GM12878 (cell line): ENCODE measurements at regions not wholly inside any gene's neighbourhood (a gene's known extent, or its start where the extent isn't known, plus 50 kb on each side); places are given as distances from the start of the nearest gene placed in this dataset.

ENCODE experiments used
- CREB1 ChIP-seq: IDR thresholded peaks from 2 replicates; pipeline ENCODE4 v1.6.1; 2012; ENCODE audit warnings: low read depth, mild to moderate bottlenecking, inconsistent platforms
- TAF1 ChIP-seq: IDR thresholded peaks from 2 replicates; pipeline ENCODE4 v1.6.1; 2011; ENCODE audit warnings: mild to moderate bottlenecking, low read depth, low read length, borderline replicate concordance
- ZNF274 ChIP-seq: IDR thresholded peaks from one replicate; pipeline ENCODE4 v1.8.0; 2011; ENCODE audit not compliant: insufficient read length, insufficient read depth
- TF ChIP-seq, protein P1 (sequence below): IDR thresholded peaks from 2 replicates; pipeline ENCODE4 v1.6.1; 2011; ENCODE audit warnings: low read depth, low read length, improper control_type of control experiment, borderline replicate concordance
- TF ChIP-seq, protein P2 (sequence below): IDR thresholded peaks from 2 replicates; pipeline ENCODE4 v1.6.1; 2012; ENCODE audit warnings: low read length, inconsistent platforms

DNA sequence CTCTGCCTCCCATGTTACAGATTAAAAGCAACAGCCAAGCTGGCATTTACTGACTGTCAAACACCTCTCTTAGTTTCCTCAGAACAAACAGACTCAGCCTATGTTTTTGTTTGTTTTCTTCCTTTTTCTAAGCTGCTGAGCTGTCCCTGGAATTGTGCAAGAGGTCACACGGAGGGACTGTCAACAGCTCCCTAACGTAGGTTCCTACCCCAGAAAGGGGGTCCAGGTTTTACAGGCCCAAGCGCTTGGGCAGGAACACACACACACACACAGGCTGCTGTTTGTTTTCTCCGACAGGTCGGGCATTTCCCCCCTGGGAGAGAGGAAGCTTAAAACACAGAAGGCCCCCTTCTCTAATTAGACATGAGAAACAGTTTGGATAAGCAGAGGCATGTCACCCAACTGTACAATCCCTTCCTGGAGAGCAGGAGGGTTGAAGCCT is 739.6 kb upstream of the TBX3 start:
- TF ChIP-seq ZNF274 (no peak), CREB1 (no peak), TAF1 (no peak)
- TF ChIP-seq, protein P1, sequence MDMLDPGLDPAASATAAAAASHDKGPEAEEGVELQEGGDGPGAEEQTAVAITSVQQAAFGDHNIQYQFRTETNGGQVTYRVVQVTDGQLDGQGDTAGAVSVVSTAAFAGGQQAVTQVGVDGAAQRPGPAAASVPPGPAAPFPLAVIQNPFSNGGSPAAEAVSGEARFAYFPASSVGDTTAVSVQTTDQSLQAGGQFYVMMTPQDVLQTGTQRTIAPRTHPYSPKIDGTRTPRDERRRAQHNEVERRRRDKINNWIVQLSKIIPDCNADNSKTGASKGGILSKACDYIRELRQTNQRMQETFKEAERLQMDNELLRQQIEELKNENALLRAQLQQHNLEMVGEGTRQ, result no peak
- TF ChIP-seq, protein P2, sequence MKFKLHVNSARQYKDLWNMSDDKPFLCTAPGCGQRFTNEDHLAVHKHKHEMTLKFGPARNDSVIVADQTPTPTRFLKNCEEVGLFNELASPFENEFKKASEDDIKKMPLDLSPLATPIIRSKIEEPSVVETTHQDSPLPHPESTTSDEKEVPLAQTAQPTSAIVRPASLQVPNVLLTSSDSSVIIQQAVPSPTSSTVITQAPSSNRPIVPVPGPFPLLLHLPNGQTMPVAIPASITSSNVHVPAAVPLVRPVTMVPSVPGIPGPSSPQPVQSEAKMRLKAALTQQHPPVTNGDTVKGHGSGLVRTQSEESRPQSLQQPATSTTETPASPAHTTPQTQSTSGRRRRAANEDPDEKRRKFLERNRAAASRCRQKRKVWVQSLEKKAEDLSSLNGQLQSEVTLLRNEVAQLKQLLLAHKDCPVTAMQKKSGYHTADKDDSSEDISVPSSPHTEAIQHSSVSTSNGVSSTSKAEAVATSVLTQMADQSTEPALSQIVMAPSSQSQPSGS, result no peak
